Thyroid gland (tissue), 4 donors: ENCODE measurements at regions not wholly inside any gene's neighbourhood (a gene's known extent, or its start where the extent isn't known, plus 50 kb on each side); places are given as distances from the start of the nearest gene placed in this dataset.

Experiments used
- DNase-seq, 2 donors: peaks; one replicate each; pipeline ENCODE4 v3.0.0-alpha.2; 2019
- H3K27ac ChIP-seq, 3 donors: fragments of 200-600 bp; sonication (generic); 1 replicate in 2 of 3; 2 replicates in 1 of 3; pipeline ENCODE4 v1.5.1; 2016 to 2019; ENCODE audit warnings: mild to moderate bottlenecking in 1 of 3, moderate library complexity in 1 of 3
- H3K27me3 ChIP-seq: fragments of 200-600 bp; sonication (generic); one replicate; pipeline ENCODE4 v1.5.1; 2019
- H3K36me3 ChIP-seq, 2 donors: fragments of 200-600 bp; sonication (generic); one replicate each; pipeline ENCODE4 v1.5.1; 2016 to 2019
- H3K4me1 ChIP-seq, 2 donors: fragments of 200-600 bp; sonication (generic); one replicate each; pipeline ENCODE4 v1.5.1; 2017 to 2019
- H3K4me3 ChIP-seq, 3 donors: fragments of 200-600 bp; sonication (generic); replicated peaks in 1 of 3; 1 replicate in 2 of 3; 2 replicates in 1 of 3; pipeline ENCODE4 v1.5.1; 2016; ENCODE audit warnings: mild to moderate bottlenecking in 1 of 3
- H3K9me3 ChIP-seq: fragments of 200-600 bp; sonication (generic); one replicate; pipeline ENCODE4 v1.5.1; 2017
- POLR2A ChIP-seq, 2 donors: fragments of 450-650 bp; IDR thresholded peaks; one replicate each; pipeline ENCODE4 v1.6.1; 2017; ENCODE audit warnings: antibody characterized with exemption in 2 of 2, mild to moderate bottlenecking in 2 of 2, moderate library complexity in 1 of 2
- WGBS, 2 donors: methylation state at CpG; one replicate each; pipeline ENCODE4 v1.1.5; 2017; 5-methylcytosine and 5-hydroxymethylcytosine counted together
- intact Hi-C: fragments of 100-400 bp; cut with DNase I; formaldehyde crosslinking; loops from one replicate; pipeline ENCODE4 v1.15.1; 2023
- TF ChIP-seq, protein P1 (sequence below), 6 experiments: fragments of 200-600 bp in 3 of 6; fragments of 450-650 bp in 3 of 6; sonication (generic) in 3 of 6; IDR thresholded peaks; one replicate each; pipeline ENCODE4 v1.5.1; 2016 to 2019; ENCODE audit warnings: antibody characterized with exemption in 6 of 6, mild to moderate bottlenecking in 2 of 6, inconsistent platforms in 1 of 6, moderate library complexity in 1 of 6

DNA sequence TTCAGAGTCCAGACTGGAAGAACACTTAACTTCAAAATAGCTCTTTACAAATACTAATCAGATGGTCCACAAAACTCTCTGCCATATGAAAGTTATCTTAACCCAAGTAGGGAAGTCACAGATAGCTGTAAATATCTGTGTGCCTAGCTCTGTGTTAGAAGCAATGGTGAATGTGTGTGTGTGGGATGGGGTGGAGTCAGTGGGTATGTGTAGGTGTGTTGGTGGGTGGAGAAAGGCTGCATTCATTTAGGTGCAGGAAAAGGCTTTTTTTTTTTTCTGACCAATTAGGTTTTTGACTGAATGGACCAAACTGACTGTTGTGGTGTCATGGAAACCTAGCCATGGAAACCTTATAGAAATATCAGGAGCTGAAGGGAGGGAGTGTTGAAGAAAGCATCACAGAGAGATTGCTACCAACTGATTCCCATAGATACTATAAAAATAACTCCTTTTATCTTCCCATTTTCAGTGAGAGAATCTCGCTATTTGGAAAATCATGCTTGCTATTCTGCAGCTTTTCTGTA lies 156.2 kb upstream of the NR3C1 start:
- 95% methylated on average over 1 of the region's 1 CpG for WGBS, 2 donors
- Histone ChIP-seq H3K27me3 (no peaks in the 10 kb centered on the region), H3K4me3 (no peak overlapping the region), H3K4me1 (no peaks in the 10 kb centered on the region), H3K27ac (no peak overlapping the region), H3K36me3 (no peaks in the 10 kb centered on the region), H3K9me3 (no peaks in the 10 kb centered on the region)
- DNase-seq, result no peak
- intact Hi-C loops, result no loop called here
- TF ChIP-seq POLR2A (IDR thresholded peaks at IDR 0.05), result no peak
- TF ChIP-seq, protein P1, sequence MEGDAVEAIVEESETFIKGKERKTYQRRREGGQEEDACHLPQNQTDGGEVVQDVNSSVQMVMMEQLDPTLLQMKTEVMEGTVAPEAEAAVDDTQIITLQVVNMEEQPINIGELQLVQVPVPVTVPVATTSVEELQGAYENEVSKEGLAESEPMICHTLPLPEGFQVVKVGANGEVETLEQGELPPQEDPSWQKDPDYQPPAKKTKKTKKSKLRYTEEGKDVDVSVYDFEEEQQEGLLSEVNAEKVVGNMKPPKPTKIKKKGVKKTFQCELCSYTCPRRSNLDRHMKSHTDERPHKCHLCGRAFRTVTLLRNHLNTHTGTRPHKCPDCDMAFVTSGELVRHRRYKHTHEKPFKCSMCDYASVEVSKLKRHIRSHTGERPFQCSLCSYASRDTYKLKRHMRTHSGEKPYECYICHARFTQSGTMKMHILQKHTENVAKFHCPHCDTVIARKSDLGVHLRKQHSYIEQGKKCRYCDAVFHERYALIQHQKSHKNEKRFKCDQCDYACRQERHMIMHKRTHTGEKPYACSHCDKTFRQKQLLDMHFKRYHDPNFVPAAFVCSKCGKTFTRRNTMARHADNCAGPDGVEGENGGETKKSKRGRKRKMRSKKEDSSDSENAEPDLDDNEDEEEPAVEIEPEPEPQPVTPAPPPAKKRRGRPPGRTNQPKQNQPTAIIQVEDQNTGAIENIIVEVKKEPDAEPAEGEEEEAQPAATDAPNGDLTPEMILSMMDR (IDR thresholded peaks at IDR 0.05), result no peak

DNA sequence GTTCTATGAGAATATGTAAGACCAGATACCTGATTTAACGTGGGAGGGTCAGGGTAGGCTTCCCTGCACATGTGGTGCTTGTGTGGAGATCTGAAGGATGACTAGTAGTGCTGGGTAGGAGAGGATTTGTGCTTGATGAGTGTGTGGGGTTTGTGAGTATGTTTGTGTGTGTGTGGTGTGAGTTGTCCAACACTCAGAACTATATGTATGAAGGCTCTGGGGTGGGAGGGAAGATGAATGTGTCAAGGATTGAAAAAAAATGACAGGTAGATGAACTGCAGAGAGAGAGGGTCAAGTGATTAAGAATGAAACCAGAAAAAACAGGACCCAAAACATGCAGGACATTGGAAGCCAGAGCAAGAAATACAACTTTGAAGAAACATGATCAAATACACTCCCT lies 154.6 kb upstream of the NR3C1 start:
- intact Hi-C loops, result no loop called here
- DNase-seq, result no peak
- H3K9me3 ChIP-seq, result no peaks in the 10 kb centered on the region
- TF ChIP-seq POLR2A (IDR thresholded peaks at IDR 0.05), result no peak
- TF ChIP-seq, protein P1 (IDR thresholded peaks at IDR 0.05), result no peak
- 97 to 100% methylated on average over 1 of the region's 1 CpG for WGBS, 2 donors
- no peaks in the 10 kb centered on the region for H3K36me3 ChIP-seq
- H3K4me1 ChIP-seq, result no peaks in the 10 kb centered on the region
- no peak overlapping the region for H3K4me3 ChIP-seq
- no peaks in the 10 kb centered on the region for H3K27me3 ChIP-seq
- no peak overlapping the region for H3K27ac ChIP-seq

DNA sequence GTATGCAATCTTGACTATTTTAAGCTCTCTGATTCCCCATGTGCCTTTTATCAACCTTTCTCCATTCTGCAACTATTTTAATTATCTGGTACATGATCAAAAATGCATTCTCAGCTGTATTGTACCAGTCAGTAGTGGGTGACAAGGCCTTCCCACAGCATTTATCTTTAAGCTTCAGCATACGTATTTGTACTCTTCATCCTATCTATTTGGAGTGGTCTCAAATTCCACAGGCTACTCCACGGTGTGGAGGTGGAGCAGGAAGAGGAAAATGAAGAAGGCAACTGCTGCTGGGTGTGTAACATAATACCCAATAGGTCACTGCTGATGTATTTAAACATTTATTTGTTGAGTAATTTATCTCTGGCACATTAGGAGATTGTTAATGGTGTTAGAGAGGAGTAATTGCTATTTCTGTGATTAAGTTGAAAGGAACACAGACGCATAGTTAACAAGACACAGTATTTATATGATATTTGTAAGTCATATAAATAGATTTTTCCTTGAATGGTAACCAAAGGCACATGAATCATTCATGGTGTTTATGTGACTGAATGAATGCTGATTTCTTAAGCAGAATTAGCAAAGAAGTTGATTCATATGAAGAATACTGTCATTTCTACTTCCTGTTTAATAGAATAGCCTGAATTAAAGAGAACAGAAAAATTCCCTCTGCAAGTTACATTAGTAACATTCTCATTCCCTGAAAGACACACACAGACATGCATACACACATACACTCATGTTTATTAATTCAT lies 153.8 kb upstream of the NR3C1 start:
- WGBS, 2 donors, result 42 to 44% methylated on average over 3 of the region's 3 CpGs
- H3K4me1 ChIP-seq, result no peaks in the 10 kb centered on the region
- H3K9me3 ChIP-seq, result no peaks in the 10 kb centered on the region
- no peaks in the 10 kb centered on the region for H3K27me3 ChIP-seq
- no peaks in the 10 kb centered on the region for H3K36me3 ChIP-seq
- intact Hi-C loops, result no loop called here
- no peak overlapping the region for H3K4me3 ChIP-seq
- TF ChIP-seq, protein P1 (IDR thresholded peaks at IDR 0.05), result no peak
- TF ChIP-seq POLR2A (IDR thresholded peaks at IDR 0.05), result no peak
- H3K27ac ChIP-seq, result no peak overlapping the region
- no peak for DNase-seq

DNA sequence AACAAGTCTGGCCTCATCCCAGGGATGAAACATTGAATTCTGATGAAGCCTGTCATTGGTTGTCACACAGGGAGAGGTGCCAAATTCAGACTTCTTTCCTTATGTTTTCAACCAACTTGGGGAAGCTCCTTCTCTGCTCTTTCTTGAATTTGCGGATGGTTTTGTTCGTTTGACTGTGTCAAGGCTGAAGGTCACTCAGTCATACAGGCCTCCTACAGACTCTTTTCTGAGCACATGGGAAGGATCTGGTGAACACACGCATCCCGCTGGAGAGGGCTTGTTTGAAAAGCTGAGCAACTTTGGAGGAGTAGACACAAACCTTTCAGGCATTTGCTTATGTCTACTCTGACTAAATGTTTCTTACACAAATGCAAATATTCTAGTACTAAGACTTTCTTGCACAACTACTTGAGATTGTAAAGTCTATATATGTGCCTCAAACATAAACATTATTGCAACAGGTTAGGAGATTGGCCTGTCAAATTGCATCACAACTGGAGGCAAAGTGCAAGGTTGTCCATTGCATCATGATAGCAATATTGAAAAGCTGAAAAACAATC lies 151.5 kb upstream of the NR3C1 start:
- Histone ChIP-seq H3K27me3 (no peaks in the 10 kb centered on the region), H3K36me3 (no peaks in the 10 kb centered on the region), H3K9me3 (no peaks in the 10 kb centered on the region), H3K4me1 (no peaks in the 10 kb centered on the region), H3K27ac (no peak overlapping the region), H3K4me3 (no peak overlapping the region)
- intact Hi-C loops, result no loop called here
- 69% methylated on average over 4 of the region's 4 CpGs for WGBS, 2 donors
- DNase-seq, result no peak
- no peak for TF ChIP-seq POLR2A (IDR thresholded peaks at IDR 0.05)
- TF ChIP-seq, protein P1 (IDR thresholded peaks at IDR 0.05), result no peak

DNA sequence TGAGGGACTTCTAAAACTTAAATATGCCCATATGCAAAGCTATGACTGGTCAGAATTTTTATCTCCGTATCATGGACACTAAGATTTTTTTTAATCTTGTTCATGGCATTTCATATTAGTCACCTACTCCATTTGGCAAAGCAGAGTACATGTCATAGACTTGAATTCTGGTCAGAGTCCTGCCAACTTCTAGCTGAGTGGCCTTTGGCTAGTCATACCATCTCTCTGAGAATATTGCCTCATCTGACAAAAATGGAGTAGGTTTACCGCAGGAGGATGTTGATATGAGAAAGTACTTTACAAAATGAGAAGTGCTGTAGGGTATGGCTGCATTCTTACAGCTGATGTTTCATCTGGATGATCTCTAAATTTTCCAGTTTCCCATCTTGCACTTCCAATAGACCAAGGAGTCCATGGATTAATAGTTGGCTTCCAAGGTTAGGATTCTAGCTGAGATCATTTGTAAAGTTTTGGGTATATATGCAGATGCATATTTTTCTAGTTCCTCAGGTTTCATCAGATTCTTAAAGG lies 150.8 kb upstream of the NR3C1 start:
- Histone ChIP-seq H3K4me3 (no peak overlapping the region), H3K27me3 (no peaks in the 10 kb centered on the region), H3K36me3 (no peaks in the 10 kb centered on the region), H3K4me1 (no peaks in the 10 kb centered on the region), H3K27ac (no peak overlapping the region), H3K9me3 (no peaks in the 10 kb centered on the region)
- DNase-seq, result no peak
- intact Hi-C loops, result no loop called here
- 88 to 91% methylated on average over 2 of the region's 2 CpGs for WGBS, 2 donors
- TF ChIP-seq POLR2A (IDR thresholded peaks at IDR 0.05), result no peak
- TF ChIP-seq, protein P1 (IDR thresholded peaks at IDR 0.05), result no peak
